ENCODE measurements at regions not wholly inside any gene's neighbourhood (a gene's known extent, or its start where the extent isn't known, plus 50 kb on each side); places are given as distances from the start of the nearest gene placed in this dataset.

DNA sequence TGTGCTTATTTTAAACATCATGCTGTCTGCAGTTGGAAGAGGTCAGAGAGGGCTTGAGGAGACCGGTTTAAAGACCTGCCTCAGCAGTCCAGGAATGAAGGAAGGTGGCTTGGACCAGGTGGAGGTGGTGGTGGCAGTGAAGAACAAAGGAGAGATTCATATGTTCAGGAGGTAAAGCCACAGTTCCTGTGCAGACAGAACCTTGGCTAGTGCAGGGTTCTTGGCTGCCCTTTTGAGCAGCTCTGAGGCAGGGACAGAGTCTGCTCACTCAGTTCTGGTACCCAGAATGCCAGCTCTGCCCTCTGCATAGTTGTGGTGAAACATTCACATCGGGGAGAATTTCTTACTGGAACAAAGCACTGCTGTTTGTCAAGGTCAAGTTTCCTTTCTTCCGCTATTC, 669.7 kb upstream of the HS6ST1 start:
- DNase-seq (ENCODE audit: low spot score): no peak
- Histone ChIP-seq H3K36me3 (ENCODE audit: low read depth) (no peaks in the 10 kb centered on the region), H3K27me3 (ENCODE audit: insufficient read depth, poor library complexity, severe bottlenecking) (no peaks in the 10 kb centered on the region), H3K9me3 (ENCODE audit: severe bottlenecking) (no peaks in the 10 kb centered on the region), H3K4me3 (ENCODE audit: severe bottlenecking) (no peak overlapping the region), H3K4me1 (ENCODE audit: insufficient read depth, poor library complexity, severe bottlenecking) (no peaks in the 10 kb centered on the region), H3K27ac (ENCODE audit: poor library complexity, severe bottlenecking) (no peak overlapping the region)
- no peak for ATAC-seq (ENCODE audit: low read depth)
- TF ChIP-seq, protein P1, sequence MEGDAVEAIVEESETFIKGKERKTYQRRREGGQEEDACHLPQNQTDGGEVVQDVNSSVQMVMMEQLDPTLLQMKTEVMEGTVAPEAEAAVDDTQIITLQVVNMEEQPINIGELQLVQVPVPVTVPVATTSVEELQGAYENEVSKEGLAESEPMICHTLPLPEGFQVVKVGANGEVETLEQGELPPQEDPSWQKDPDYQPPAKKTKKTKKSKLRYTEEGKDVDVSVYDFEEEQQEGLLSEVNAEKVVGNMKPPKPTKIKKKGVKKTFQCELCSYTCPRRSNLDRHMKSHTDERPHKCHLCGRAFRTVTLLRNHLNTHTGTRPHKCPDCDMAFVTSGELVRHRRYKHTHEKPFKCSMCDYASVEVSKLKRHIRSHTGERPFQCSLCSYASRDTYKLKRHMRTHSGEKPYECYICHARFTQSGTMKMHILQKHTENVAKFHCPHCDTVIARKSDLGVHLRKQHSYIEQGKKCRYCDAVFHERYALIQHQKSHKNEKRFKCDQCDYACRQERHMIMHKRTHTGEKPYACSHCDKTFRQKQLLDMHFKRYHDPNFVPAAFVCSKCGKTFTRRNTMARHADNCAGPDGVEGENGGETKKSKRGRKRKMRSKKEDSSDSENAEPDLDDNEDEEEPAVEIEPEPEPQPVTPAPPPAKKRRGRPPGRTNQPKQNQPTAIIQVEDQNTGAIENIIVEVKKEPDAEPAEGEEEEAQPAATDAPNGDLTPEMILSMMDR (IDR thresholded peaks at IDR 0.05; ENCODE audit: poor library complexity, severe bottlenecking): no peak

GRCh38 chr2:128988967-128989366, 670.3 kb upstream of the HS6ST1 start:
- no peaks in the 10 kb centered on the region for H3K36me3 ChIP-seq (ENCODE audit: low read depth)
- no peak overlapping the region for H3K4me3 ChIP-seq (ENCODE audit: severe bottlenecking)
- TF ChIP-seq, protein P1 (IDR thresholded peaks at IDR 0.05; ENCODE audit: poor library complexity, severe bottlenecking): no peak
- no peaks in the 10 kb centered on the region for H3K9me3 ChIP-seq (ENCODE audit: severe bottlenecking)
- H3K27me3 ChIP-seq (ENCODE audit: insufficient read depth, poor library complexity, severe bottlenecking): no peaks in the 10 kb centered on the region
- H3K4me1 ChIP-seq (ENCODE audit: insufficient read depth, poor library complexity, severe bottlenecking): no peaks in the 10 kb centered on the region
- ATAC-seq (ENCODE audit: low read depth) (no peak), DNase-seq (ENCODE audit: low spot score) (no peak)
- no peak overlapping the region for H3K27ac ChIP-seq (ENCODE audit: poor library complexity, severe bottlenecking)

GRCh38 chr2:128995086-128995485, 676.4 kb upstream of the HS6ST1 start:
- no peak overlapping the region for H3K27ac ChIP-seq (ENCODE audit: poor library complexity, severe bottlenecking)
- no peaks in the 10 kb centered on the region for H3K9me3 ChIP-seq (ENCODE audit: severe bottlenecking)
- no peak for ATAC-seq (ENCODE audit: low read depth)
- H3K4me3 ChIP-seq (ENCODE audit: severe bottlenecking): no peak overlapping the region
- no peaks in the 10 kb centered on the region for H3K36me3 ChIP-seq (ENCODE audit: low read depth)
- TF ChIP-seq, protein P1 (IDR thresholded peaks at IDR 0.05; ENCODE audit: poor library complexity, severe bottlenecking): no peak
- H3K27me3 ChIP-seq (ENCODE audit: insufficient read depth, poor library complexity, severe bottlenecking): no peaks in the 10 kb centered on the region
- no peaks in the 10 kb centered on the region for H3K4me1 ChIP-seq (ENCODE audit: insufficient read depth, poor library complexity, severe bottlenecking)
- no peak for DNase-seq (ENCODE audit: low spot score)

DNA sequence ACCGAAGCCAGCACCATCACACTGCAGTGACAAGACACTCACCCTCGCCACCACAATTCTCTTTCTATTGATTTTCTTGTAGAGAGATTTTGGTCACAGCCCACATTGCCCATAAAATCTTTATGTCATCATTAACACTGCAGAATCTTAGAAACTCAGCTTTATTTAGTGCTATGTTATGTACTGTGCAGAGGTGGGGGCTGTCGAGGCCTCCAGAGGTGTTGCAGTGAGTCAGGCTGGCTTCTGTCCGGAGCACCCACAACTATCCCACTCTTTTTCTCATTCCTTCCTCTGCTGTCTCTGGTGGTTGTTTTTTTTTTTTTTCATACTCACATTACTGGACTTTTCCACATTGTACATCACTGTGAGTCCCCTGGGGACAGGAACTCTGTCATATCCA, 677.4 kb upstream of the HS6ST1 start:
- Histone ChIP-seq H3K4me1 (ENCODE audit: insufficient read depth, poor library complexity, severe bottlenecking) (no peaks in the 10 kb centered on the region), H3K27me3 (ENCODE audit: insufficient read depth, poor library complexity, severe bottlenecking) (no peaks in the 10 kb centered on the region), H3K9me3 (ENCODE audit: severe bottlenecking) (no peaks in the 10 kb centered on the region), H3K27ac (ENCODE audit: poor library complexity, severe bottlenecking) (no peak overlapping the region), H3K4me3 (ENCODE audit: severe bottlenecking) (no peak overlapping the region), H3K36me3 (ENCODE audit: low read depth) (no peaks in the 10 kb centered on the region)
- no peak for ATAC-seq (ENCODE audit: low read depth)
- DNase-seq (ENCODE audit: low spot score): no peak
- TF ChIP-seq, protein P1 (IDR thresholded peaks at IDR 0.05; ENCODE audit: poor library complexity, severe bottlenecking): no peak

DNA sequence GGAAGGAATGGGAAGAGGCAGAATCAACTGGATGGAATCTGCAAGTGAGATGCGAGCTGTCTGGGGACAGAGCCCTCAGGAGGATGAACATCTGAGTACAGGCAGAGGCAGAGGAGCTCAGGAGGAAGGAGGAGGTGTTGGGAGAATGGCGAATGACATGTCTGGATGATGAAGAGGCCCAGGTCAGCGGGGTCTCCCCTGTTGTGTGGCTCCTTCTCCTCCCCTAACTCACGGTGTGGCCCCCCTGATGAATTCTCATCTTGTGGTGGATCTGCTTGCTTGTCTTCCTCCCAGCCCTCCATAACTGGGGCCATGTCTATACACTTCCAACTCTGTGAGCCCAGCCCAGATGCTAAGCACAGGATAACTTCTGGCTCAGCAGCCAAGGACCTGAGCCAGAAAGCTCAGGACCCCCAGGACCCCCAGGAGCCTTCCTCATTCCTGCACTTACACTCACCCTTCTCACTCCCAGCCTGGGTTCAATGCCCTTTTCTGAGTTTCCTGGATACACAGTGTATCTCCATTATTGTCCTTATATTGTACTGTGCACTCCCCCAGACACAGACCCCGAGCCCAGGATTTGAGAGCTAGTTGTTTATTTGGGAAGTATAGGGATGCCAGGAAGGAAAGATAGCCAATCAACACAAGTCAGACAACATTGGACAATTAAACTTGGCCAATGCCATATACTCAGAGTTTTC, 678.6 kb upstream of the HS6ST1 start:
- ATAC-seq (ENCODE audit: low read depth) (no peak), DNase-seq (ENCODE audit: low spot score) (no peak)
- H3K4me1 ChIP-seq (ENCODE audit: insufficient read depth, poor library complexity, severe bottlenecking): no peaks in the 10 kb centered on the region
- no peak overlapping the region for H3K27ac ChIP-seq (ENCODE audit: poor library complexity, severe bottlenecking)
- no peaks in the 10 kb centered on the region for H3K9me3 ChIP-seq (ENCODE audit: severe bottlenecking)
- H3K27me3 ChIP-seq (ENCODE audit: insufficient read depth, poor library complexity, severe bottlenecking): no peaks in the 10 kb centered on the region
- no peak overlapping the region for H3K4me3 ChIP-seq (ENCODE audit: severe bottlenecking)
- TF ChIP-seq, protein P1 (IDR thresholded peaks at IDR 0.05; ENCODE audit: poor library complexity, severe bottlenecking): no peak
- no peaks in the 10 kb centered on the region for H3K36me3 ChIP-seq (ENCODE audit: low read depth)
